ENCODE measurements at regions not wholly inside any gene's neighbourhood (a gene's known extent, or its start where the extent isn't known, plus 50 kb on each side); places are given as distances from the start of the nearest gene placed in this dataset.

- H3K4me3 ChIP-seq (ENCODE audit: control insufficient read depth, low read depth, low read length) = no peak overlapping the region
- TF ChIP-seq CTCF (IDR thresholded peaks at IDR 0.05; ENCODE audit: control insufficient read depth, insufficient read depth, low read depth, low read length, missing control alignments) = no peak
- DNase-seq (ENCODE audit: low read depth) = no peak
These were observed 99.7 kb downstream of the MBL2 start for GRCh38 chr10:52672880-52673279.

- H3K4me3 ChIP-seq (ENCODE audit: control insufficient read depth, low read depth, low read length) = no peak overlapping the region
- no peak for DNase-seq (ENCODE audit: low read depth)
- TF ChIP-seq CTCF (IDR thresholded peaks at IDR 0.05; ENCODE audit: control insufficient read depth, insufficient read depth, low read depth, low read length, missing control alignments) = no peak
These were observed 99.1 kb downstream of the MBL2 start for GRCh38 chr10:52673468-52673867.

GRCh38 chr10:52674474-52674873, 98.1 kb downstream of the MBL2 start:
- DNase-seq (ENCODE audit: low read depth) = no peak
- no peak overlapping the region for H3K4me3 ChIP-seq (ENCODE audit: control insufficient read depth, low read depth, low read length)
- no peak for TF ChIP-seq CTCF (IDR thresholded peaks at IDR 0.05; ENCODE audit: control insufficient read depth, insufficient read depth, low read depth, low read length, missing control alignments)

- no peak overlapping the region for H3K4me3 ChIP-seq (ENCODE audit: control insufficient read depth, low read depth, low read length)
- no peak for TF ChIP-seq CTCF (IDR thresholded peaks at IDR 0.05; ENCODE audit: control insufficient read depth, insufficient read depth, low read depth, low read length, missing control alignments)
- no peak for DNase-seq (ENCODE audit: low read depth)
These were observed 95.5 kb downstream of the MBL2 start for GRCh38 chr10:52677086-52677485.

- no peak overlapping the region for H3K4me3 ChIP-seq (ENCODE audit: control insufficient read depth, low read depth, low read length)
- TF ChIP-seq CTCF (IDR thresholded peaks at IDR 0.05; ENCODE audit: control insufficient read depth, insufficient read depth, low read depth, low read length, missing control alignments) = no peak
- DNase-seq (ENCODE audit: low read depth) = no peak
These were observed 94.0 kb downstream of the MBL2 start for GRCh38 chr10:52678611-52679010.

- TF ChIP-seq CTCF (IDR thresholded peaks at IDR 0.05; ENCODE audit: control insufficient read depth, insufficient read depth, low read depth, low read length, missing control alignments) = no peak
- DNase-seq (ENCODE audit: low read depth) = no peak
- H3K4me3 ChIP-seq (ENCODE audit: control insufficient read depth, low read depth, low read length) = no peak overlapping the region
These were observed 93.5 kb downstream of the MBL2 start for GRCh38 chr10:52679117-52679516.

- H3K4me3 ChIP-seq (ENCODE audit: control insufficient read depth, low read depth, low read length) = no peak overlapping the region
- DNase-seq (ENCODE audit: low read depth) = no peak
- TF ChIP-seq CTCF (IDR thresholded peaks at IDR 0.05; ENCODE audit: control insufficient read depth, insufficient read depth, low read depth, low read length, missing control alignments) = no peak
These were observed 89.8 kb downstream of the MBL2 start for GRCh38 chr10:52682766-52683165.
